DOHH2 (cell line): ENCODE measurements at regions not wholly inside any gene's neighbourhood (a gene's known extent, or its start where the extent isn't known, plus 50 kb on each side); places are given as distances from the start of the nearest gene placed in this dataset.

Experiments used
- CTCF ChIP-seq: fragments of 200-600 bp; sonication (generic); IDR thresholded peaks from one replicate; pipeline ENCODE4 v1.5.1; 2014; ENCODE audit warnings: antibody characterized with exemption, mild to moderate bottlenecking, low read depth, low read length; ENCODE audit not compliant: poor library complexity, severe bottlenecking
- EZH2phosphoT487 ChIP-seq: fragments of 200-600 bp; sonication (generic); IDR thresholded peaks from 2 replicates; pipeline ENCODE4 v1.6.1; 2017; ENCODE audit warnings: borderline replicate concordance, mild to moderate bottlenecking, antibody characterized with exemption, low read length, moderate library complexity, mixed read lengths

GRCh38 chr5:114957384-114957783 lies 212.3 kb downstream of the TRIM36 start:
- TF ChIP-seq CTCF (no peak), EZH2phosphoT487 (no peak)
